H9 (cell line): ENCODE measurements at regions not wholly inside any gene's neighbourhood (a gene's known extent, or its start where the extent isn't known, plus 50 kb on each side); places are given as distances from the start of the nearest gene placed in this dataset.

ENCODE experiments used
- DNase-seq: peaks from one replicate; pipeline ENCODE4 v3.0.0-alpha.2; 2017
- H2AFZ ChIP-seq: one replicate; pipeline ENCODE4 v1.6.1; 2013; ENCODE audit warnings: mild to moderate bottlenecking, low read length, control low read depth, moderate library complexity
- H2AK5ac ChIP-seq: 2 replicates; pipeline ENCODE4 v1.6.1; 2013; ENCODE audit warnings: low read length, control low read depth, mixed read lengths; ENCODE audit not compliant: insufficient read length
- H2BK120ac ChIP-seq: one replicate; pipeline ENCODE4 v1.6.1; 2013; ENCODE audit warnings: low read depth, mild to moderate bottlenecking, low read length, control low read depth, inconsistent platforms; ENCODE audit not compliant: poor library complexity, severe bottlenecking
- H2BK12ac ChIP-seq: 2 replicates; pipeline ENCODE4 v1.6.1; 2013; ENCODE audit warnings: low read length, control low read depth, mixed read lengths, low read depth; ENCODE audit not compliant: insufficient read length
- H2BK15ac ChIP-seq: 2 replicates; pipeline ENCODE4 v1.6.1; 2013; ENCODE audit warnings: low read depth, low read length, control low read depth
- H2BK20ac ChIP-seq: one replicate; pipeline ENCODE4 v1.6.1; 2013; ENCODE audit warnings: low read depth, mild to moderate bottlenecking, low read length, control low read depth, inconsistent platforms; ENCODE audit not compliant: poor library complexity, severe bottlenecking
- H2BK5ac ChIP-seq: 2 replicates; pipeline ENCODE4 v1.6.1; 2013; ENCODE audit warnings: low read length, control low read depth, mixed read lengths; ENCODE audit not compliant: insufficient read length
- H3K14ac ChIP-seq: 2 replicates; pipeline ENCODE4 v1.6.1; 2013; ENCODE audit warnings: low read length, control low read depth; ENCODE audit not compliant: insufficient read depth
- H3K18ac ChIP-seq: 2 replicates; pipeline ENCODE4 v1.6.1; 2013; ENCODE audit warnings: low read depth, mild to moderate bottlenecking, mixed read lengths, low read length, control low read depth; ENCODE audit not compliant: insufficient read length
- H3K23ac ChIP-seq: 2 replicates; pipeline ENCODE4 v1.6.1; 2013; ENCODE audit warnings: low read length, control low read depth, mixed read lengths, low read depth; ENCODE audit not compliant: insufficient read length
- H3K23me2 ChIP-seq: 2 replicates; pipeline ENCODE4 v1.6.1; 2013; ENCODE audit warnings: low read depth, mild to moderate bottlenecking, mixed read lengths, low read length, control low read depth; ENCODE audit not compliant: insufficient read length, poor library complexity, severe bottlenecking
- H3K27ac ChIP-seq: 2 replicates; pipeline ENCODE4 v1.5.1; 2013; ENCODE audit warnings: low read length, control low read depth, mixed read lengths, low read depth; ENCODE audit not compliant: insufficient read length
- H3K27me3 ChIP-seq: 2 replicates; pipeline ENCODE4 v1.6.1; 2013; ENCODE audit warnings: low read length, control low read depth, inconsistent platforms; ENCODE audit not compliant: insufficient read depth
- H3K4ac ChIP-seq: 2 replicates; pipeline ENCODE4 v1.6.1; 2013; ENCODE audit warnings: low read depth, mild to moderate bottlenecking, control low read depth, inconsistent platforms, low read length, moderate library complexity
- H3K4me1 ChIP-seq: 2 replicates; pipeline ENCODE4 v1.6.1; 2013; ENCODE audit warnings: low read length, control low read depth, inconsistent platforms; ENCODE audit not compliant: insufficient read depth
- H3K4me2 ChIP-seq: 2 replicates; pipeline ENCODE4 v1.6.1; 2013; ENCODE audit warnings: low read length, control low read depth, mixed read lengths; ENCODE audit not compliant: insufficient read length, insufficient read depth
- H3K56ac ChIP-seq: 2 replicates; pipeline ENCODE4 v1.6.1; 2013; ENCODE audit warnings: low read depth, mild to moderate bottlenecking, mixed read lengths, low read length, control low read depth; ENCODE audit not compliant: insufficient read length
- H3K79me1 ChIP-seq: 2 replicates; pipeline ENCODE4 v1.6.1; 2013; ENCODE audit warnings: low read depth, mild to moderate bottlenecking, moderate library complexity, low read length, control low read depth, inconsistent platforms; ENCODE audit not compliant: insufficient read depth, poor library complexity, severe bottlenecking
- H3K79me2 ChIP-seq: 2 replicates; pipeline ENCODE4 v1.6.1; 2013; ENCODE audit warnings: low read length, control low read depth, inconsistent platforms; ENCODE audit not compliant: insufficient read depth
- H3K9ac ChIP-seq: 2 replicates; pipeline ENCODE4 v1.6.1; 2013; ENCODE audit warnings: low read length, control low read depth, mixed read lengths; ENCODE audit not compliant: insufficient read length; ENCODE audit errors: extremely low read depth
- H3K9me3 ChIP-seq: one replicate; pipeline ENCODE4 v1.6.1; 2013; ENCODE audit warnings: low read depth, low read length, inconsistent platforms; ENCODE audit not compliant: control insufficient read depth
- H3T11ph ChIP-seq: one replicate; pipeline ENCODE4 v1.6.1; 2013; ENCODE audit warnings: mild to moderate bottlenecking, low read length, control low read depth, inconsistent platforms
- H4K20me1 ChIP-seq: one replicate; pipeline ENCODE4 v1.6.1; 2013; ENCODE audit not compliant: control insufficient read depth, insufficient read length, insufficient read depth
- H4K5ac ChIP-seq: 2 replicates; pipeline ENCODE4 v1.6.1; 2013; ENCODE audit warnings: low read depth, mild to moderate bottlenecking, mixed read lengths, low read length, control low read depth; ENCODE audit not compliant: insufficient read length
- H4K8ac ChIP-seq: replicated peaks from 2 replicates; pipeline ENCODE4 v1.6.1; 2013; ENCODE audit warnings: low read length, control low read depth, mixed read lengths, low read depth; ENCODE audit not compliant: insufficient read length
- H4K91ac ChIP-seq: 2 replicates; pipeline ENCODE4 v1.6.1; 2013; ENCODE audit warnings: low read depth, mild to moderate bottlenecking, moderate library complexity, mixed read lengths, low read length, control low read depth; ENCODE audit not compliant: insufficient read length
- H3K27ac Mint-ChIP-seq, 3 experiments: 2 replicates in 2 of 3; 3 replicates in 1 of 3; pipeline ENCODE4 v1.8.0; 2020 to 2021; ENCODE audit warnings: mixed read lengths in 3 of 3, mild to moderate bottlenecking in 1 of 3, moderate library complexity in 1 of 3
- H3K27me3 Mint-ChIP-seq: 2 replicates; pipeline ENCODE4 v1.8.0; 2021; ENCODE audit warnings: low read depth, mild to moderate bottlenecking, moderate library complexity, mixed read lengths
- H3K36me3 Mint-ChIP-seq, 3 experiments: 2 replicates in 2 of 3; 3 replicates in 1 of 3; pipeline ENCODE4 v1.8.0; 2020 to 2021; ENCODE audit warnings: low read depth in 3 of 3, mixed read lengths in 3 of 3; ENCODE audit not compliant: insufficient read depth in 1 of 3
- H3K4me1 Mint-ChIP-seq, 2 experiments: 2 replicates each; pipeline ENCODE4 v1.8.0; 2020; ENCODE audit warnings: mixed read lengths in 2 of 2
- H3K4me3 Mint-ChIP-seq, 2 experiments: 2 replicates in 1 of 2; 3 replicates in 1 of 2; pipeline ENCODE4 v1.8.0; 2020 to 2021; ENCODE audit warnings: mild to moderate bottlenecking in 2 of 2, mixed read lengths in 2 of 2, moderate library complexity in 1 of 2
- H3K9me3 Mint-ChIP-seq, 2 experiments: 2 replicates in 1 of 2; 3 replicates in 1 of 2; pipeline ENCODE4 v1.8.0; 2020; ENCODE audit warnings: mild to moderate bottlenecking in 2 of 2, mixed read lengths in 2 of 2, moderate library complexity in 1 of 2
- WGBS: extraction: QIAGEN DNeasy Blood & Tissue Kit; methylation state at CpG from one replicate; pipeline ENCODE4 v1.1.7; 2013; ENCODE audit warnings: missing lambda C conversion rate, low lambda C conversion rate, mixed read lengths; ENCODE audit not compliant: insufficient read length; ENCODE audit errors: extremely low coverage; 5-methylcytosine and 5-hydroxymethylcytosine counted together
- TF ChIP-seq, protein P1 (sequence below): fragments of 200-600 bp; sonication (generic); conservative IDR thresholded peaks from 3 replicates; pipeline ENCODE4 v1.8.0; 2021; ENCODE audit warnings: antibody characterized with exemption, mild to moderate bottlenecking

DNA sequence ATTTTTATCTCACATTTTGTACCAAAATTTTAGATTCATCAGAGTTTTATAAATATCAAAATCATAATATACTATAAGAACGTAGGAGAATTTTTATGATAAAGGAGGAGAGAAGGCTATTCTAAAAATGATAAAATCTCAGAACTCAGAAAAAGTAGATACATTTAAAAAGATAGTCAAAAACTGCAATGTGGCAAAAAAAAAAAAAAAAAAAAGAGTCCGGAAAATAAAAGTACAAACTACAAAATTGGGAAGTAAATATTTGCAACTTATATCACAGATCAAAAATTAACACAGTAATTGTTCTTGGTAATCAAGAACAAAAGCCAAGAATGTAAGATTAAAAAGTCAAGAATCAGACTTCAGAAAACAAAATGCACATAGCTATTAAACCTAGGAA lies 332.1 kb downstream of the MCTP2 start:
- H3K36me3 Mint-ChIP-seq = peaks cover 0 to 2% (median 0%) of the 10 kb centered on the region in 3 experiments; a peak in 4 of 7 replicates
- Histone ChIP-seq H2AFZ (no peak overlapping the region), H3K14ac (no peak overlapping the region), H3K4me1 (peaks cover 5% of the 10 kb centered on the region; the same call in 1 of the 2 replicates), H3K4ac (no peak overlapping the region), H3K79me2 (no peaks in the 10 kb centered on the region), H3K18ac (no peak overlapping the region), H4K5ac (no peak overlapping the region), H4K8ac (no peak overlapping the region), H3K27ac (no peak overlapping the region), H3K4me2 (no peak overlapping the region), H3K23me2 (no peaks in the 10 kb centered on the region), H3K56ac (no peak overlapping the region), H2BK15ac (no peak overlapping the region), H2AK5ac (no peak overlapping the region), H3K79me1 (no peaks in the 10 kb centered on the region), H4K91ac (no peak overlapping the region), H3K9me3 (no peaks in the 10 kb centered on the region), H3T11ph (no peak overlapping the region), H2BK120ac (no peak overlapping the region), H3K9ac (no peak overlapping the region), H3K23ac (no peak overlapping the region), H2BK12ac (no peak overlapping the region), H2BK20ac (no peak overlapping the region), H3K27me3 (no peaks in the 10 kb centered on the region), H2BK5ac (no peak overlapping the region), H4K20me1 (no peaks in the 10 kb centered on the region)
- no peak for DNase-seq
- no CpG with 5 or more reads among the region's 2 CpGs for WGBS
- no peak overlapping the region for H3K27ac Mint-ChIP-seq
- H3K27me3 Mint-ChIP-seq = no peaks in the 10 kb centered on the region
- H3K4me1 Mint-ChIP-seq = peaks cover 5 to 9% of the 10 kb centered on the region in 2 experiments; a peak in 3 of 4 replicates
- H3K4me3 Mint-ChIP-seq = no peak overlapping the region
- TF ChIP-seq, protein P1, sequence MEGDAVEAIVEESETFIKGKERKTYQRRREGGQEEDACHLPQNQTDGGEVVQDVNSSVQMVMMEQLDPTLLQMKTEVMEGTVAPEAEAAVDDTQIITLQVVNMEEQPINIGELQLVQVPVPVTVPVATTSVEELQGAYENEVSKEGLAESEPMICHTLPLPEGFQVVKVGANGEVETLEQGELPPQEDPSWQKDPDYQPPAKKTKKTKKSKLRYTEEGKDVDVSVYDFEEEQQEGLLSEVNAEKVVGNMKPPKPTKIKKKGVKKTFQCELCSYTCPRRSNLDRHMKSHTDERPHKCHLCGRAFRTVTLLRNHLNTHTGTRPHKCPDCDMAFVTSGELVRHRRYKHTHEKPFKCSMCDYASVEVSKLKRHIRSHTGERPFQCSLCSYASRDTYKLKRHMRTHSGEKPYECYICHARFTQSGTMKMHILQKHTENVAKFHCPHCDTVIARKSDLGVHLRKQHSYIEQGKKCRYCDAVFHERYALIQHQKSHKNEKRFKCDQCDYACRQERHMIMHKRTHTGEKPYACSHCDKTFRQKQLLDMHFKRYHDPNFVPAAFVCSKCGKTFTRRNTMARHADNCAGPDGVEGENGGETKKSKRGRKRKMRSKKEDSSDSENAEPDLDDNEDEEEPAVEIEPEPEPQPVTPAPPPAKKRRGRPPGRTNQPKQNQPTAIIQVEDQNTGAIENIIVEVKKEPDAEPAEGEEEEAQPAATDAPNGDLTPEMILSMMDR = no peak
- H3K9me3 Mint-ChIP-seq = peaks cover 3 to 4% of the 10 kb centered on the region in 2 experiments; a peak in 4 of 5 replicates
